Thymus (tissue), 11 donors: ENCODE measurements at regions not wholly inside any gene's neighbourhood (a gene's known extent, or its start where the extent isn't known, plus 50 kb on each side); places are given as distances from the start of the nearest gene placed in this dataset.

ENCODE experiments used
- DNase-seq, 9 donors: peaks; one replicate each; pipeline ENCODE4 v3.0.0-alpha.2; 2013; ENCODE audit warnings: low spot score in 9 of 9, low read depth in 6 of 9, missing footprints in 1 of 9
- H3K27ac ChIP-seq, 2 donors: one replicate each; pipeline ENCODE4 v1.5.1; 2013; ENCODE audit warnings: control low read depth in 1 of 2, low read depth in 1 of 2, low read length in 1 of 2, mild to moderate bottlenecking in 1 of 2, moderate library complexity in 1 of 2
- H3K27me3 ChIP-seq, 2 donors: one replicate each; pipeline ENCODE4 v1.5.1; 2013; ENCODE audit warnings: low read length in 1 of 2; ENCODE audit not compliant: control insufficient read depth in 2 of 2, insufficient read depth in 1 of 2
- H3K36me3 ChIP-seq, 2 donors: one replicate each; pipeline ENCODE4 v1.5.1; 2013; ENCODE audit warnings: low read length in 1 of 2, mild to moderate bottlenecking in 1 of 2, moderate library complexity in 1 of 2; ENCODE audit not compliant: control insufficient read depth in 2 of 2, insufficient read depth in 2 of 2
- H3K4me1 ChIP-seq, 2 donors: one replicate each; pipeline ENCODE4 v1.5.1; 2013; ENCODE audit warnings: low read length in 2 of 2; ENCODE audit not compliant: control insufficient read depth in 2 of 2, insufficient read depth in 2 of 2
- H3K4me3 ChIP-seq, 2 donors: one replicate each; pipeline ENCODE4 v1.5.1; 2013; ENCODE audit warnings: low read length in 2 of 2, control low read depth in 1 of 2, mild to moderate bottlenecking in 1 of 2
- H3K9me3 ChIP-seq, 2 donors: one replicate each; pipeline ENCODE4 v1.5.1; 2013; ENCODE audit warnings: low read length in 1 of 2, mild to moderate bottlenecking in 1 of 2; ENCODE audit not compliant: control insufficient read depth in 2 of 2, insufficient read depth in 1 of 2
- WGBS: extraction: QIAGEN DNeasy Blood & Tissue Kit; methylation state at CpG from one replicate; pipeline ENCODE4 v1.1.7; 2013; 5-methylcytosine and 5-hydroxymethylcytosine counted together
- donor health status: healthy.

DNA sequence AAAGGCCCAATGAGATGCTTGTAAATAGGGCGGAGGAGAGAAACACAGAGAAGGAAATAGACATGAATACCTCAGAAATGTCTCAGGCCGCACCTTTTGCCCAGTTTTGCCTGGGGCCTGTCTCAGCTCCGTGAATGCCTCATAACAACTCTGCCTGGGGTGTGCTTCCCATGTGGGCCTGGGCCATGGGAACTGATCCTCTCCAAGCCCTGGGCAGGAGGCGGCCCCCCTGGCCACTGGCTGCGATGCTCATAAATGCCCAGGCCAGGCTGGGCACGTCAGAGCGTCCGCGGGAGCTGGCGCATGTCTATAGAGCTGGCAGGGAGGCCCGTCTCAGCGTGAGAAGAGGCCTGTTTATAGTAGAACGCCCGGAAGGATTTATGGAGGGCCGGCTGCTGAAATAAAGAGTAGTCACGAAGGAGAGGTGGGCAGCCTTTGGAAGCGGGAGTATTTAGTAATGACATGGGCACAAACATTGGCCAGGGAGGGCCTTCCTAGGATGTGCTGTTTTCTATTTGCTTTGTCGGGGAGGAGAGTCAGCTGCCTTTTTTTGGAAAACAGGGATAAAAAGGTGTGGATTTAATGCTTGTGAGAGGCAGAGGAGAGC, 85.9 kb upstream of the IGF1R start:
- H3K4me3 ChIP-seq = no peak overlapping the region
- DNase-seq = no peak
- 95% methylated on average over 18 of the region's 18 CpGs for WGBS
- no peaks in the 10 kb centered on the region for H3K9me3 ChIP-seq
- no peak overlapping the region for H3K27ac ChIP-seq
- no peaks in the 10 kb centered on the region for H3K27me3 ChIP-seq
- no peaks in the 10 kb centered on the region for H3K36me3 ChIP-seq
- peaks cover 0 to 7% of the 10 kb centered on the region in 2 donors for H3K4me1 ChIP-seq

DNA sequence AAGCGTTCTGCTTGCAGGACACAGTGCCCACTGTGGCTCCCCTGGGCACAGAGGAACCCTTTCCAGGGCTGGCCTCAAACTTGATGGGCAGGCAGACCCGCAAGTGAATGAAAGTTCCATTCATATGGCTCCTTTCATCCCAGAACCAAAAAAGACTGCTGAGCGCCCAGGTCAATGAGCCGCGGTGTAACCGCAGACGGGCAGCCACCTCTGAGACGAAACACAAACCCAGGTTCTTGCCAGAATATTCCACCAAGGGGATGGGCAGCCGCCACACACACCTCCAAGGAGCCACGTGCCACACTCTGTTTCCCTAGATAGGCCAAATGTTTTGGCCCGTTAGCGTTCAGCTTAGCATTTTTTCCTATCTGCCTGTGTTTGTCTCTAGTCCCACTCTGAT, 82.8 kb upstream of the IGF1R start:
- H3K4me1 ChIP-seq = peaks cover 0 to 4% of the 10 kb centered on the region in 2 donors
- H3K36me3 ChIP-seq = no peaks in the 10 kb centered on the region
- no peak overlapping the region for H3K4me3 ChIP-seq
- DNase-seq = no peak
- peaks cover 0 to 2% of the 10 kb centered on the region in 2 donors for H3K27me3 ChIP-seq
- WGBS = 95% methylated on average over 12 of the region's 12 CpGs
- no peak overlapping the region for H3K27ac ChIP-seq
- H3K9me3 ChIP-seq = no peaks in the 10 kb centered on the region

DNA sequence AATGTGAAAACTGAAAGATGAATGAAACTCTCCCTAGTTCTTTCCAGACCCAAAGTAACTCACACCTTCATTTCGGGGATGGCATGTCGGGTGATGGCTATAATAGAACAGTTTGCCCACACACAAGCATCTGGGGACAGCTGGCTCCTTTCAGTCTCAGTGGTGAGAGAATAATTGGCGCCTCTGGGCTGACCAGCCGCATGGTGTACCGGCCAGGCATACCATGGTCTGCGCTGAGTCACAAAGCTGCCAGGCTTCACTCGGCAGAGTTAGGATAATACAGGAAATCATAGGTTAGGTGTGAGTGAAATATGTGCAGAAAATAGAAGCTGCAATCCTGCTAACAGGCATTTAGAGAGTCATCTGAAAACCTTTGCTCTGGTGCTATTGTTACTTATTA, 80.4 kb upstream of the IGF1R start:
- no peaks in the 10 kb centered on the region for H3K9me3 ChIP-seq
- WGBS = 87% methylated on average over 7 of the region's 7 CpGs
- no peak overlapping the region for H3K4me3 ChIP-seq
- no peak for DNase-seq
- no peak overlapping the region for H3K27ac ChIP-seq
- no peaks in the 10 kb centered on the region for H3K4me1 ChIP-seq
- no peaks in the 10 kb centered on the region for H3K36me3 ChIP-seq
- H3K27me3 ChIP-seq = peaks cover 0 to 2% of the 10 kb centered on the region in 2 donors

DNA sequence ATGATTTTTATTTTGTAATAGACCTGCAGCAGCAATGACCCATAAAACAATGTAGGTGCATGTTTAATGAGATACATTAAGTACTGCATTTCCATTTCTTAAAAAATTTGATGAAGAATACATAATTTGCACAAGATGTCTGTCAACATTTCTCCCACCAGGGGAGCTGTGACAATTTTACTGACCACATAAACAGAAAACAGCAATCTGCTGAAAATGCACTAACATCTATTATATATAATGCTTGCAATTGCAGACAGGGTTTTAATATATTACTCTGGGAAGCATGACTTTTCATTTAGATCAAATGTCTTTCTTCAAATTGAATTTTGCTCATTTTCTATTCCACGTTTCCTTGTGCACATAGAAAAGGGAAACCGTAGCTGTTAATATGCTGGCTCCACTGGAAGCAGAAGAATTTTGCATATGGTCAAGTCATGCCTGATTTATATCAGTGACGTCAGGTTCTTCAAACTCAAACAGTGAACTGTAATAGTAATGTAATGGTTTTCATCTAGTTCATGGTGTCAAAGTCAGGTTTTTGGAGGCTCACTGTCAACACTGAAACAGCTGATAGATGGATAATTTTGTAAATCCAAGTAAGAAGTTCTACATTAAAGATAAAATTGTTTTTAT, 79.8 kb upstream of the IGF1R start:
- 95% methylated on average over 3 of the region's 3 CpGs for WGBS

DNA sequence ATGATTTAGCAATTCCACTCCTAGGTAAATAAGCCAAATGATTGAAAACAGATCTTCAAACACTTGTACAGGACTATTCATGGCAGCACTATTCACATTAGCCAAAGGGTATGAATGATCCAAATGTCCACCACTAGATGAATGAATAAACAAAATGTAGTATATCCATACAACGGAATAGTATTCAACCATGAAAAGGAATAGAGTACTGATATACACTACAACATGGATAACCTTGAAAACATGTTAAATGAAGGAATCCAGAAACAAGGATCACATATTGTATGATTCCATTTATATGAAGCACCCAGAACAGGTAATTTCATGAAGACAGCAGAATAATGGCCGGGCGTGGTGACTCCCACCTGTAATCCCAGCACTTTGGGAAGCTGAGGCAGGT, 78.2 kb upstream of the IGF1R start:
- H3K4me3 ChIP-seq = no peak overlapping the region
- peaks cover 0 to 2% of the 10 kb centered on the region in 2 donors for H3K27me3 ChIP-seq
- H3K36me3 ChIP-seq = no peaks in the 10 kb centered on the region
- no peaks in the 10 kb centered on the region for H3K9me3 ChIP-seq
- WGBS = 100% methylated on average over 3 of the region's 3 CpGs
- no peaks in the 10 kb centered on the region for H3K4me1 ChIP-seq
- no peak for DNase-seq
- H3K27ac ChIP-seq = no peak overlapping the region

More for the DNA sequence above, 79.8 kb upstream of the IGF1R start:
- no peaks in the 10 kb centered on the region for H3K9me3 ChIP-seq
- H3K4me3 ChIP-seq = no peak overlapping the region
- no peak overlapping the region for H3K27ac ChIP-seq
- no peaks in the 10 kb centered on the region for H3K36me3 ChIP-seq
- no peaks in the 10 kb centered on the region for H3K4me1 ChIP-seq
- H3K27me3 ChIP-seq = peaks cover 0 to 2% of the 10 kb centered on the region in 2 donors
- no peak for DNase-seq

DNA sequence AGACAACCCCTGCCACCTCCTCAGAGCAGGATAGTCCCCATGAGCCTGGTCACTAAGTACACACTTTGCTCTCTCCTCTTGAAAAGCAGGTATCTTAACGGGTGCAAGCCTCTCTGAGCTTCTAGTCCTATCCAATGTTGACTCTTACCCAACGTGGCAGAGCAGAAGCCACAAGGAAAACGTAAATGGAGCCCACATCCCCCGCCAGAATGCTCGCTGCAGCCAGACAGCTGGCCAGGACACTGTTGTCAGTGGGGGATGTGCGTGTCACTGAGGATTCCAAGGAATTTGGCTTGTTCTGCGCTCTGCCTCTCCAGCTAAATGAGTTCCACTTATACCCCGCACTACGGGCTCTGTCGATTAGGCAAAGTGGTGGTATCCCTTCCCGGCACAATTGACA, 67.8 kb upstream of the IGF1R start:
- DNase-seq = no peak
- Histone ChIP-seq H3K9me3 (no peaks in the 10 kb centered on the region), H3K27me3 (peaks cover 0 to 50% of the 10 kb centered on the region in 2 donors), H3K4me1 (no peaks in the 10 kb centered on the region), H3K4me3 (no peak overlapping the region), H3K36me3 (no peaks in the 10 kb centered on the region), H3K27ac (no peak overlapping the region)
- 83% methylated on average over 11 of the region's 11 CpGs for WGBS

DNA sequence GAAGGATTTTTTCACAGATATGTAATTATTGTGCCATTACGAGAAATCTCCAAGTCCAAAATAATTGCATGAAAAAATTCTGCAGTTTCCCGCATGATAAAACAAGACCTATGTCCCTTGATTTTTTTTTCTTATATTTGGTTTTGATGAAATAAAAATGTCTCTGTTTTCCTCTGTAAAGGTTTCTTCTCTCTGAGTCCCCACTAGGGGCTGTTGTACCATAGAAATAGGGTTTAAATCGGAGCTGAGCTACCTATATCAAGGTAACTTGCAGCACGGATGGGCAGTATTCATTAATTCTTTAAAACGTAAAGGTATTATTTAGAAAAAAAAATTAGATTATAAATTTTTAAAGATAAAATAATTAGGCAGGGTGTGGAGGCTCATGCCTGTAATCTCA, 66.6 kb upstream of the IGF1R start:
- Histone ChIP-seq H3K9me3 (no peaks in the 10 kb centered on the region), H3K27ac (no peak overlapping the region), H3K27me3 (peaks cover 3 to 51% of the 10 kb centered on the region in 2 donors), H3K4me1 (no peaks in the 10 kb centered on the region), H3K4me3 (no peak overlapping the region), H3K36me3 (no peaks in the 10 kb centered on the region)
- peak in 1 of 9 donors; percentile 23 for DNase-seq
- 67% methylated on average over 5 of the region's 5 CpGs for WGBS

DNA sequence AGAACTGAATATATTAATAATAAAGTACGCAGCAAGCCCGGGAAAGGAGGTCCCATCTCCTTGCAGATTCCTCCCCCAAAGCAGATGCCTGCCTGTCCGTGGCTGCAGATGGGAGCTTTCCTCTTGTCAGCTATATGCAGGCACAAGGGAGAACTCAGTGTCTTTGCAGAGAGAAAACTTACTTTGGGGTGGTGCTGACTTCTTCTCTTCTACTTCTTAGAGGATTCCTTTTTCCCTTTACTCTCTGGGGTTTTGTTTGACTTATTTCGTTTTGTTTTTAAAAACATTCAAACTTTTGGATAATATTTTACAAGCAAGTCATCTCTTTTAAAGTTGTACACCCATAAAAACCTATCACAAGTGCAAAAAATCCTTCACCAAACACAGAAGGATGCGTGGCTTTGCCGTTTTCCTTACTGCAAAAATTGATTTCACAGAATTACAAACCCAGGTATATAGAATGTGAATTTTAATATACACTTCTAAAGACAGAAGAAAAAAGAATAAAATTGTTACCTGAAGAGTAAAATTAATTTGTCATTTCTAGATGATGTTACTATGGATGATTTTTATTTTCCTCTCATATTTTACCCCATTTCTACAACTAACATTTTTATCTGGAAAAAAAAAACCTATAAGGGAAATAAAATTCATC, 65.3 kb upstream of the IGF1R start:
- Histone ChIP-seq H3K9me3 (no peaks in the 10 kb centered on the region), H3K4me1 (no peaks in the 10 kb centered on the region), H3K27ac (no peak overlapping the region), H3K4me3 (no peak overlapping the region), H3K36me3 (no peaks in the 10 kb centered on the region), H3K27me3 (peaks cover 3 to 56% of the 10 kb centered on the region in 2 donors)
- DNase-seq = no peak
- 70% methylated on average over 6 of the region's 6 CpGs for WGBS

DNA sequence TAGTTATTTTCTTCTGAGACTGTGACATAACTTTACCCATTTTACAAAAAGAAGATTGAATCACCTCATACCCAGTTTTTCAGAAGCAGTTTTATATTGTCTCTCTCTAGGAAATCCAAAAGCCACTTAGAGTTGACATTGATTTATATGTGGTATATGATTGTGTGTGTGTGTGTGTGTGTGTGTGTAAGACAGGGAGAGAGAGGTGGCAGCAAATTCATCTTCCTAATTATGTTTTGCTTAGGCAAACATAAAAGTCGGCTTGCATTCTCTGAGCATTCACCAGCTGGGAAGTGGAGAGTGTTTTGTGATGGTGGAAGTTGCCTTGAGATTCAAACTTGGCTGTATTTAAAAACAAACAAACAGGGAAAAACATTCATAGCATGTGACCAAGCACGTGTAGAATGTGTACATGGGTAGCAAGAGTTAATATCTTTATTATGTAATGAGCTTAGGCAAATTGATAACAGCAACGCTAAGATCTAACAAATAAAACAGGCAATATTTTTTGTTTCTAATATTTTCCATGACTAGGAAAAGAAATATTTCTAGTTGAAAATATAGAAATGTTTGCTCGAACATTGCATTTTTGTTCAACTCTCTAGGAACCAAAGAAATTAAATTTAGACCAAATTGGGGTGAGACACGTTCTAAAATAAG, 64.4 kb upstream of the IGF1R start:
- no peak for DNase-seq
- no peak overlapping the region for H3K4me3 ChIP-seq
- H3K27ac ChIP-seq = no peak overlapping the region
- no peaks in the 10 kb centered on the region for H3K9me3 ChIP-seq
- H3K4me1 ChIP-seq = no peaks in the 10 kb centered on the region
- WGBS = 54% methylated on average over 5 of the region's 5 CpGs
- peaks cover 3 to 59% of the 10 kb centered on the region in 2 donors for H3K27me3 ChIP-seq
- no peaks in the 10 kb centered on the region for H3K36me3 ChIP-seq
